GM12801 (cell line): ENCODE measurements at regions not wholly inside any gene's neighbourhood (a gene's known extent, or its start where the extent isn't known, plus 50 kb on each side); places are given as distances from the start of the nearest gene placed in this dataset.

Source experiments
- CTCF ChIP-seq: IDR thresholded peaks from one replicate; pipeline ENCODE4 v1.5.1; 2011; ENCODE audit warnings: control low read depth; ENCODE audit not compliant: insufficient read length; ENCODE audit errors: extremely low read depth

GRCh38 chr14:87391066-87391465, 601.9 kb downstream of the GALC start:
- TF ChIP-seq CTCF, result no peak

GRCh38 chr14:87388946-87389345, 604.0 kb downstream of the GALC start:
- no peak for TF ChIP-seq CTCF

- TF ChIP-seq CTCF, result no peak
Measured at GRCh38 chr14:87387806-87388205, 605.2 kb downstream of the GALC start.

GRCh38 chr14:87386524-87386923, 606.5 kb downstream of the GALC start:
- no peak for TF ChIP-seq CTCF

GRCh38 chr14:87380054-87380453, 612.9 kb downstream of the GALC start:
- no peak for TF ChIP-seq CTCF

GRCh38 chr14:87368751-87369150, 624.2 kb downstream of the GALC start:
- TF ChIP-seq CTCF, result no peak

- TF ChIP-seq CTCF, result no peak
Measured at GRCh38 chr14:87351007-87351406, 642.0 kb downstream of the GALC start.

- TF ChIP-seq CTCF, result no peak
Measured at GRCh38 chr14:87349921-87350320, 643.1 kb downstream of the GALC start.
